ENCODE measurements at regions not wholly inside any gene's neighbourhood (a gene's known extent, or its start where the extent isn't known, plus 50 kb on each side); places are given as distances from the start of the nearest gene placed in this dataset.

- no peak for DNase-seq (ENCODE audit: low spot score)
Measured at GRCh38 chr1:22350171-22350923, 101.3 kb upstream of the ZBTB40 start.

- no peak for DNase-seq (ENCODE audit: low spot score)
Measured at GRCh38 chr1:22350924-22351767, 100.5 kb upstream of the ZBTB40 start.

- no peak for DNase-seq (ENCODE audit: low spot score)
Measured at GRCh38 chr1:22351768-22352080, 99.9 kb upstream of the ZBTB40 start.

- DNase-seq (ENCODE audit: low spot score): no peak
Measured at GRCh38 chr1:22352355-22352754, 99.3 kb upstream of the ZBTB40 start.

GRCh38 chr1:22352896-22353295 lies 98.8 kb upstream of the ZBTB40 start:
- no peak for DNase-seq (ENCODE audit: low spot score)

DNA sequence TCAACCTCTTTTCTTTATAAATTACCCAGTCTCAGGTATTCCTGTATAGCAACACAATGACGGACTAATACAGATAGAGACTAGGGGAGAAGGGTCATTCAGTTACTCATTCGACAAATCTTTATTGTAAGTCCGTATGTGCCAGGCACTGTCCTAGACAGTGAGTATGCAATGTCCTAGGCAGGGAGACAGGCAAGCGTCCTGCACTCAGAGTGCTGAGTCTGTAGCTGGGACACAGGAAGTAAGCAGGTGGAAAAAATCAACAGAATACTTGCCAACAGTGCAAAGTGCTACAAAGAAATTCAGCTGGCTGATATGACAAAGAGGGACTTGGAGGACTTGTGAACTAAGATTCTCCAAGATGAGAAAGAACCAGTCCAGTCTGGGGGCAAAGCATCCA lies 92.2 kb upstream of the ZBTB40 start:
- no peak for DNase-seq (ENCODE audit: low spot score)

- DNase-seq (ENCODE audit: low spot score): no peak
Measured at GRCh38 chr1:22362626-22363402, 88.8 kb upstream of the ZBTB40 start.

GRCh38 chr1:22363403-22364325 lies 88.0 kb upstream of the ZBTB40 start:
- DNase-seq (ENCODE audit: low spot score): no peak

GRCh38 chr1:22364326-22364650 lies 87.4 kb upstream of the ZBTB40 start:
- no peak for DNase-seq (ENCODE audit: low spot score)

GRCh38 chr1:22364764-22365163 lies 86.9 kb upstream of the ZBTB40 start:
- DNase-seq (ENCODE audit: low spot score): no peak

- DNase-seq (ENCODE audit: low spot score): no peak
Measured at GRCh38 chr1:22365331-22366295, 86.0 kb upstream of the ZBTB40 start.

DNA sequence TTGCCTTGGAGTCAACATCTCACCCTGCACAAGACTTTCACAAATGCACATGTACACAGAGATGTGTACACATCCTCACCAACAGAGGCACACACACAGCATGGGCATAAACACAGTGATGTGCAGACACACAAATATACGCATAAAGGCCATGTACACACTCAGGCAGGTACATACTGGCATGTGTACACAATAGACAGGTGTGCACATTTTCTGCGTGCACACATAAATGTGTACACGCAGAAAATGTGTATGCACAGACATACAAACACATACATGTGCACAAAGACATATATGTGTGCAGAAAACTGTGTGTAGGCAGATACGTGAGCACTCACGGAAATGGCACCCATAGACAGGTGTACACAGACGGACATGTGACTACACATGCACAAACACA lies 85.3 kb upstream of the ZBTB40 start:
- DNase-seq (ENCODE audit: low spot score): no peak

DNA sequence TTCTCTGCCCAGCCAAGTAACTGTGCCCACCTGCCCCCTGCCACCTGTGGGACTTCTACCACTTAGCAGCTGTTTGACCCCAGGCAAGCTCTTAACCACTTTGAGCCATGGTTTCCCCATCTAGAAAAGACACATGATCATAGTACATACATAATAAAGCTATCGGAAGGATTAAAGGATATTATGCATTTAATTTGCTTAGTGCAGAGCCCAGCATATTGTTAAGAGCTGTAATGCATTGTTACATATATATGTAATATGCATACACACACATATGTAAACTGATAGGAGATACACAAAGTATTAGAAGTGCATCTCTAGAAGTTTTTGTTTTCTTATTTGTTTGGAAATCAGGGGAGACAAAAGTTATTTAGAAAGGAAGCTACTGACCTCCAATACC lies 83.5 kb upstream of the ZBTB40 start:
- DNase-seq (ENCODE audit: low spot score): no peak

DNA sequence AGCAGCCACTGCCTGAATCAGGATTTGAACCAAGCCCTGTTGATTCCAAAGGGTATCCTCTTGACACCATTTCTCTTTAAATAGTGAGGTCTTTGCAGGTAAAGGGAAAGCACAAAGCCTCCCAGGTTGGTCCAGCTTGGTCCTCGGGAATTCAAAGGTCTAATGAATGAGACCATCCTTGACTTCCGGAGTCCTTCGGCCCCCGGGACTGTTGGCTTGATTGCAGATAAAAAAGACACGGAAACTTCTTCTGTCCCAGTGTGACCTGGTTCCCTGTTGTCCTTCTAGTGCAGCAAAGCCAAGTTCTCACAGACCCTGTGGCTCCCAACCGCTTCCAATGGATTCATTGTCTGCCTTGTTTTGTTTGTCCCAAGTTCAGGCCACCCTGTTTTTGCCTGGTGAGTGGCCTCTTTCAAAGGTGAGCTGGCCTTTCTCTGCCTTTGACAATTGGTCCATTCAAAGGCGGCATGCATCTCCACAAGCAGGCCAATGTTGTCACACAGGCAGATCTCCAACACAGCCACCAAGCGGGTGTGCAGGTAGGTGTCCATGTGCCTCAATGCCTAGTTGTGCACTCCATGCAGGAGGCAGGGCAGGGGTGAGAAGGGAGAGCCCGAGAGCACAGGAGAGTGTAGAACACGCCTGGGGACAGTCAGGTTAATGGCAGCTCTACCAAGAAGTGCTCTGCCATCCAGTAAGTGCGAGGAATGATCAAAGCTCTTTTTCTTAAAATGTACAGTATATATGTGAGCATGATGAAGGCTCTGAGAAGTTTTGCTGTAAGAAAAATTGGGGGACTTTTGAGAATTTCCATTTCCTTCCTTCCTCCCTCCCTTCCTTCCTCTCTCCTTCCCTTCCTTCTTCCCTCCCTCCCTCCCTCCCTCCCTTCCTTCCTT lies 82.1 kb upstream of the ZBTB40 start:
- DNase-seq (ENCODE audit: low spot score): no peak

- DNase-seq (ENCODE audit: low spot score): no peak
Measured at GRCh38 chr1:22370190-22370498, 81.5 kb upstream of the ZBTB40 start.

- no peak for DNase-seq (ENCODE audit: low spot score)
Measured at GRCh38 chr1:22371408-22371807, 80.2 kb upstream of the ZBTB40 start.

DNA sequence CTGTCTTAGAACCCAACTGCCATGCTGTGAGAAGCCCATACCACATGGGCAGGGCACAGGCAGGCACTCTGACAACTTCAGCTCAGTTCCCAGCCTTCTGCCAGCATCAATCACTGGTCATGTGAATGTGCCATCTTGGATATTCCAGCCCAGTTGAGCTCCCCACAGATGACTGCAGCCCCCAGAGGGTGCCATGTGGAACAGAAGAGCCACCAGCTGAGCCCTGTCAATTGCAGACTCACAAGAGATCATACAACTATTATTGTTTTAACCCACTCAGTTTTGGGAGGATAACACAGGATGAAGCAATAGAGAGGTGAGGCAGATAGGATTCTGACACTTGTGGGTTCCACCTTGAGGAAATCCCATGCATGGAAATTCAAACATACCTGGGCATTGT lies 78.4 kb upstream of the ZBTB40 start:
- DNase-seq (ENCODE audit: low spot score): no peak

GRCh38 chr1:22374001-22374400 lies 77.7 kb upstream of the ZBTB40 start:
- DNase-seq (ENCODE audit: low spot score): no peak

DNA sequence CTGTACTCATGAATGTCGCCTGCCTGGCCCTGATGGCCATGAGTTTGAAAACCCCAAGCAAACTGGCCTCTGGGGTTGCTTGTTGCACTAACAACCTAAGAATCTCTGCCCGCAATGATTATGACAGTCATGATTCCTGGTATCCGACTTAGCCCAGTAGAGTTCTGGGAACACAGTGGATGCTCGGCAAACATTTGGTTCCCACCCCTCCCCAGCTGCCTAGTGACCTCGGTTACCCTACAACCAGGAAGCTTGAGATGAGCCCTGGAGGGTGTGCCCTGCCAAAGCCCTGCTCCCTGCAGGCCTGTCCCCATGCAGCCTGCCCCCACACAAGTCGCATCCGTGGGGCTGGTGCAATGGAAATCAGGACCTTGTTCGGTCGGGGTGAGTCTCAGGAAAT lies 76.0 kb upstream of the ZBTB40 start:
- no peak for DNase-seq (ENCODE audit: low spot score)

- DNase-seq (ENCODE audit: low spot score): no peak
Measured at GRCh38 chr1:22376001-22376400, 75.7 kb upstream of the ZBTB40 start.

Data from ecto neural progenitor cell (in vitro differentiated cells).